ENCODE measurements at regions not wholly inside any gene's neighbourhood (a gene's known extent, or its start where the extent isn't known, plus 50 kb on each side); places are given as distances from the start of the nearest gene placed in this dataset.

DNA sequence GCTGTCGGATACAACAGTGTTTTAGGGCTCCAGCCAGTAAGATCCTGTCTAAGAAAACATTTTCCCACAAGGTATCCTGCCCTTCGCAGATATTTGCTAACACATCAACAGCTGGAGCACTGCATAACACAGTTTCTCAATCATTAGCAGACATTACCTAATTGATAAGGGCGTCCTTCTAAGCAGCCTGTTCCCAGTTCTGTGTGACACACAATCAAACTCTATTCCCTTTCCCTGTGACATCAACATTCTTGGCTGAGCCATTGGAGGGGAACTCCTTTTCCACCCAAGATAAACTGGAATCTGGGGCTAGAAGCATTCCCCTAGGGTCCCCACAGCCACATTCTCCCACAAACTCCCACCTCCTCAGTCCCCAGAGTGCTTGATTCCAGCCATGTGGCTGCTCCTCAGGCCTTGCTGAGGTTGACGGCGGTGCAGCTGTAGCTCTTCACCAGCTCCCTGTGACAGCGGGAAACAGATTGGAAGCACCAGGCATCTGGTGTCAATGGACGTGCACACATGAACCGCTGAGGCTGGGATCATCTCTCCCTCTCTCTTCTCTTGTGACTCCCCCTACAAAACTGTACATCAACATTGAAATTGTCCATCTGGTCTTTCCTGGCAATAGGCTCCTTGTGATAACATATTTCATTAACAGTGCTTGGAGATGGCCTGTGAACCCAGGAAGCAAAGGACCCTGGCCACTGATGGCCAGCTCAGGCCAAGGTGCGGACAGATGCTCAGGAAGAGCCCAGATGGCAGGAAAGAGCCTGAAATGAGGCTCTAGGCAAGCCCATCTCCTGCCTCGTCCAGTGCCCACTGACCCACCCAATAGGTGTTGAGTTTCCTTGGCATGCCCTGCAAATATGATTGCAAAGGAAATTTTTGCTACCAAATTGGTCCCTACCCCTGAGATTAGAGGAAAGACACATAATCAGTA lies 131.1 kb upstream of the TBX20 start:
- no peak for DNase-seq

DNA sequence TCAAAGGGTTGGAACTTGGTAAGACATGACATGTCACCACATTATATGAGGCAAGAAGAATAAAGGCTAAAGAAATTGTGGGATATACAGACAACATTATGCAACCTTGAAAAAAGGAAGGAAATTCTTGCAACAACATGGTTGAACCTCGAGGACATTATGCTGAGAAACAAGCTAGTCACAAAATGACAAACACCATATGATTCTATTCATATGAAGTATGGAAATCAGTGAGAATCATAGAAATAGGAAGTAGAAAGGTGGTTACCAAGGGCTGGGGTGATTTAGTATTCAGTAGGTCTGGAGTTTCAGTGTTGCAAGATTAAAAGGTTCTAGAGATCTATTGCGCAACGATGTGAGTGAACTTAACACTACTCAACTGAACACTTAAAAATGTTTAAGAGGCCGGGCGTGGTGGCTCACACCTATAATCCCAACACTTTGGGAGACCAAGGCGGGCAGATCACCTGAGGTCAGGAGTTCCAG lies 126.9 kb upstream of the TBX20 start:
- DNase-seq: no peak

DNA sequence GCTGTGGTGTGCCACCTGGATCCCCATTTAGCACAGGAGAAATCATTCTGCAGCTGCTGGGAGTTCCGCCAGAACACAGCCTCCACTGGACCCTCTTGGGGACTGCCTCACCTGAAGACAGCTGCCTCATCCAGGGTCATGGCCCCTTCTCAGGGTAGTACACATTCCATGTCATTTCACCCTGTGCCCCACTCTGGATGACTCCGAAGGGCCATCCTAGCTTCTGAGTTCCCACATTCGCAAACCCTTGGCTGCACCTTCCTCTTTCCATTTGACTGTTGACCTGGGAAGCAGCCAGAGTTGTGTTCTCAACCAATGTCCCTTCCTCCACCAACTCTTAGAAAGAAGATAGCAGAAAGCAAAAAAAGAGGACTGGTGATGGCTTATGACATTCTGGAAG lies 125.6 kb upstream of the TBX20 start:
- DNase-seq: no peak

DNA sequence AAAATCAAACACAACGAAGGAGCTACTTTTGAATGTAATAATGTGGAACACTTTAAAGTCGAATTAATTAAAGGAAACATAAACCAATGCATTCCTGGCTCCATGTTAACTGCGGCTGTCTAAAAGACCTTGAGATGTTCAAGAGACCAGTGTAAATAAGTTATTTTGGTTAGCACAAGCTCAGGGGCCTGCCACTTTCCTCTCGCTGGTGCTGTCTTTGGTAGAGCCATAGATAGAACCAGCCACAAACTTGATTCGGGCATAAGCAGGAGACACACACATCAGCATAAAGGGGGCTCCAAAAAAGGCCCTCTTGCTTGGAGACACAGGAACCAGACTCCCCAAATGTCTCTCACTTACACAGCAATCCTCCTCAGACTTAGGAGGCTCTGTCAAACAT lies 121.6 kb upstream of the TBX20 start:
- DNase-seq: no peak

DNA sequence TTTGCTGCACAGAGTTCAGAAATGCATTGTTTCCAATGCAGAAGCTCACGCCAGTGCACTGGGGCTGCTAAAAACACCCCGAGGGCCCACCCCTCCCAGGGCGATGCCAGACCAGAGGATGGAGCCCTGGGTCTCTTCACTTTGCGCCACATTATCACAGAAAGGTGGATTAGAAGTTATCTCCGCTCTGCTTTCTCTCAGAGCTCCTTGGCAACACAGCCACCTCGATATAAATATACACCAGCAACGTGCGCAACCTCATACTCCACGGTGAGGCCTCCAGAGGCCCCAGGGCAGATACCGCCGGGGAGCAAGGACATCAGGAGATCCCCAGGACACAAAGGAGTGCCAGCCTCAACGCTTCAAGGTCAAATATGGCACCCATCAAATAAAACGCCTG lies 121.0 kb upstream of the TBX20 start:
- no peak for DNase-seq

DNA sequence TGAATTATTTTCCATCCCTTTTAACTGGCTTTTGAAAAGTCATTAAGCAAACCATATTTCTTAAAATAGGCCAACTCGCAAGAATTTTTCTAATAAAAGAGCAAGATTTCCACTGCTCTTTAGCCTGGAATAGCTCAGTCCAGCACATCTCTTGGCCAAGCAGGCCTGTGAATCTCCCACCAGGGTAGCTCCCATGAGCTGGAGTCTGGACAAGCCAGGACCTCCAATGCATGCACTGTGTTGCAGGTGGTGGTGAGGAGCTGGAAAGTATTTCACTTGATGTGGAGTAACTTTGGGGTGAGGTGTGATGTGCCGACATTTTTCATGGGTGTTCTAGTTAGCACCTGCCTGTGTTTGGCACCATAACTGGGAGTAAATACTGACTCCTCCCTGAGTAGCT lies 117.3 kb upstream of the TBX20 start:
- DNase-seq: no peak

DNA sequence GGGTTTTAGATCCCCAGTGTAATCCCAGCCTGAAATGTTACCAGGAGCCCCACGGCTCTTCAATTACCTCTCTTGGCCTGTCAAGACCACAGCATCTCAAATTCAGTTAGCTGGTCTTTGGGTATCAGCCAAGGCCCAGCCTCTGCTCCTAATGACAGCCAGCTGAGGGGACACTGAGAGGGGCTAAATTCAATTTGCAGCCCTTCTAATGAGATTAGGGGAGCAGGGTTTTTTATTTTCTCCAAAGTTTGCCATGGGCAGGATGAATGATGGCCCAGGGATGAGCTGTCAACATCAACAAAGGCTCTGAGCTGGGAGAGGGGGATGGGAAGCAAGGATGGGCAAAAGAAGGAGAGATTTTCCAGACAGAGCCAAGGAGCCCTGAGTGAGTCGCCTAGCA lies 116.8 kb upstream of the TBX20 start:
- DNase-seq: no peak

DNA sequence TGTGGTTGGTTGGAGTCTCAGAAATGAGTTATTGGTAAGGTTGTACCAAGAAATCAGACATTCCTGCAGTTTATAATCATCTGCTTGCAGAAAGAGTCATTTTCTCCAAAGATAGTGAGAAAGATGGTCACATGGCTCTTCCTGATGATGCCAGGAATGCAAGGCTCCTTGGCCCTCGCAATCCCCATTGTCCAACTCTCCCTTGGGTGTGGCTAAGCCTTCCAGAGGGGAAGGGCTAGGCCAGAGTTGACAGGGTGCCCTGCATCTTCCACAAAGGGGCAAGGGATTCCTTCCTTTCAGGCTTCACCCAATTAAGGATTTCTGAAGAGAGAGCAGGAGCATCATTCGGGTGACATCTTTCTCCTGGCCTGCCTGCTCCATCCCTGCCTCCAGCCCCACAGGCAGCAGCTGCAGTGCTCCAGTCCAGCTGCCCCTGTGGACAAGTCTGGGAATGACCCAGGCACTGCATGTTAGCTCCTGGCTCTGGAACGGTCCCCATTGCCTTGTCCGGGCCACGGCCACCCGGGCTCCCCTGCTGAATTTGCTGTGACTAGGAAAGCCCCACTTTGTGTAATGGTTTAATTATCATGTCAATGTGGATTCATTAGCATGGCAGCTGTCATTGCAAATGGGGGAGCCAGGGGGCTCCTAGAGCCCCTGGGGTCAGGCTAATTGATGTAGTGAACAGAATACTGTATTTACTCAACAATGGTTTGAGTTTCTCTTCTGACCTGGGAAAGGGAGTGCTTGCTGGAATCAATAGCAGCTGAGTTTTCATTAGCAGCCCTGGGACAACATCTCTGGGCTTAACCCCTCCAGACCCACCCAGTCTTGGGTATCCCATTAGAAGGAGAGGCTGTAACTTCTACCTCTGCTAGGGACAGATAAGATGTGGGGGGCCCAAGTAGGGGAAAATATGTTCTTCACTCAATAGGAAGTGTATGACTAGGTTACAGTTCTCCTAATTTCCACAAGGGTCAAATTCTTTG lies 112.6 kb upstream of the TBX20 start:
- no peak for DNase-seq

DNA sequence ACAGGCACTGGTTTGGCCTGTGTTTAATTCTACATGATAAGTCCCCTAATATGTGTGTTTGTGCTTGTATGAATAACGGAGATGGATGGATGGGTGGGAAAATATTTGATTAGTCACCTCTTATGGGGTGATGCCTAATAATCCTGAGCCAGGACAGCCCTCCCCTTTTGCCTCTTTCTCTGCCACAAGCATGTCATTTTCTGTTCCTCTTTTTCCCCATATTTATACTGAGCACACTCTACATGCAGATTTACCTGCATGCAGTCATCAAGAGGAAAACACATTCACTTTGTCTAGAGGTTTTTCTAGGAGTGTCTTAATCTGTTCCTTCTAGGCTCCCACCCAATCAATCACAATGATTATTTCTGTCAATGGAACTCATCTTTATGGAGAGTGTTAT lies 111.6 kb upstream of the TBX20 start:
- no peak for DNase-seq

DNA sequence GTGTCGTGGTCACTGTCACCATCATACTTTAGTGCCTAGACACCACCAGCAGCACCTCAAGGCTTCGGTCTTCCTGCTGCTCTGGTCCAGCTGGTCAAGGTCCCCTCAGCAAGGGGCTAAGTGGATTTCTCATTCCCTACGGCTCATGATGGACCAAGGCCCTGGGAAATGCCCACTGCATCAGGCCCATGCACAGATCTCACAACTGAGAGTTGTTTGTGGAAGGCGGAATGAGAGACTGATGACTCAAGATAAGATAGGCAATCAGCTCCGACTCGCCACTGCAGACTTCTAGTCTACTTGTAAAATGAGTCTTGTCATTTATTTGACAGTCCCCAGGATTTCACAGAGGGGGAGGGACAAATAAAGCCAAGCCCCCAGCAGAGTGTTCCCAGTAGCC lies 108.4 kb upstream of the TBX20 start:
- DNase-seq: no peak

DNA sequence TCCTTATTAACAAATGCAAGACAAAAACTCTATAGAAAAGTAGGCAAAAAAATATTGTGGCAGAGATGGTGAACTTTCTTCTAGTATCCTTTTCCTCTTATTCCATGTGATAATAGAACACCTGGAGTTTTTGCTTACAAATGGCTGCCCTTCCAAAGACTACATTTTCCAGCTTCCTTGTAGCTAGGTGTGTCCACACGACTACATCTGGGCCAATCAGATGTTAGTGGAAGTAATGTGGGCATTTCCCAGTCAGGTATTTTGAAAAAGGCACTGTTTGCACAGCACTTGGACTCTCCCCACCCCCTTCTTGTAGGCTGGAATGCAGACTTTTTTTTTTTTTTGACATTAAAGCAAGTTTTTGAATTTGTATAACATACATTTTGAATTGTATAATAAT lies 105.5 kb upstream of the TBX20 start:
- DNase-seq: no peak

DNA sequence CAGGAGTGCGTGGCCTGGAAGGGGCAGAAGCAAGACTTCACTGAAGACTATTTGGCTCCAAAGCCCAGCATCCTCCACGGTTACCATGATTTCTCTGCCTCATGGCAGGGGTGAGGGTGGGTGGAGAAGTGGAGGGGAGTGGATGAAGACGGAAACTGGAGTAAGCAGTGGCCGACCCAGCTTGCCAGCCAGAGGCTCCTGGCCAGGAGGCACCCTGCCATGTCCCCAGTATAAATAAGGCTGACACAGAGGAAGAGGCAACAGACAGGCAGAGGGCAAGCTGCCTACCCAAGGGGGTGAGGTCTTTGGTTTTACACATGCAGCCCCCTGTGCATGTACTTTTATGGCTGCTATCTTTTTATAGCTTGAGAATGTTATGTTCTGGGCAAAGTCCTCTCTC lies 102.6 kb upstream of the TBX20 start:
- DNase-seq: no peak

DNA sequence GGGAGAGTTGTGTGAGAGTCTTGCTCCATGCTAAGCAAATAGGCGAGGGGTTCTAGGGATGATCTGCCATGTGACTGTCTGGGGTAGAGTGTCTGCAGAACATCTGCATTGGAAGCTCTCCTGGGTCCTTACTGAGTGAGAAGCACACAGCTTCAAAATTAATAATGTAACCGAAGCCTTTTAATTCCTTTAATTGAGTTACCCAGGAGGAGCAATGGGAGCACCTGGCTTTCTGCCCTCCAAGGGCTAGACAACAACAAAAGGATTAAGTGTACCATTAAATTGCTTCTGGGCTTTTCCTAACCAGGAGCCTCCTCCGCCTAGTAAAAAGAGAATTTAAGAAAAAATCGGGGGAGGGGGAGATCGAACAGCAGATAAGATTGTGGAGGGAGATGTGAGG lies 102.0 kb upstream of the TBX20 start:
- DNase-seq: no peak

DNA sequence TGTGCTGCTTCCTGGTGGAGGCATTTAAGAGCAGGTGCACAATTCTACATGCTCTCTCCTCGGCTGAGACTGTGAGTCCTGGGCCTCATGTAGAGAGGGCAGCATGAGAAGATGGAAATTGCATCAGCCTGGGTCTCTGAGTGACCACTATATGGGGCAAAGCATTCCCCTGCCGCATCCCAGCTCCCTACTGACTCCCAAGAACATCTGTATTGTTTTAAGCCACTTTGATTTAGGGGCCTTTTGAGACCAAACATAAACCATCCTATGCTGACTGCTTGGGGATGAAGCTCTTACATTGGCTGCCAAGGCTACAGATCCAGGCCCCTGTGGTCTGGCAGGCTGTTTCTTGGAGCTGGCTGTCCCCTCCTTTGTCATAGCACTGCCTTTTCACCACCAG lies 101.3 kb upstream of the TBX20 start:
- DNase-seq: no peak

DNA sequence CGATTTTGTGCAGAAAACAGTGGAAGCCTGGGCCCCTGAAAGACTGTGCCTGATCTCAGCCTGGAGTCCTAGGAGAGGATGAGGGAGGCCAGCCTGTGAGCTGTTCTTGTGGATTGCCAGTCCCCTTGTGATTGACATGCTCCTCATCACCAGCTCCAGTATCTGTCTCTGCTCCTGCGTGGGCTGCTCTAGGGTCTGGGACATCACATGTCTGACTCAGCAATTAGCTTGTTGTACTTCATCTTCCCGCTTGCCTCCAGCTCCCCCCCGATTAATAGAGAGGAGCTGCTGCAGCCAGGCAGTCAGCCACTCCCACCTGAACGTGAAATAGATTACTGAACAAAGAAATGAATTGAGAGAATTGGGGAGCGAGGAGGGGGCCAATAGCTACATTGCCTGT lies 99.6 kb upstream of the TBX20 start:
- DNase-seq: no peak

DNA sequence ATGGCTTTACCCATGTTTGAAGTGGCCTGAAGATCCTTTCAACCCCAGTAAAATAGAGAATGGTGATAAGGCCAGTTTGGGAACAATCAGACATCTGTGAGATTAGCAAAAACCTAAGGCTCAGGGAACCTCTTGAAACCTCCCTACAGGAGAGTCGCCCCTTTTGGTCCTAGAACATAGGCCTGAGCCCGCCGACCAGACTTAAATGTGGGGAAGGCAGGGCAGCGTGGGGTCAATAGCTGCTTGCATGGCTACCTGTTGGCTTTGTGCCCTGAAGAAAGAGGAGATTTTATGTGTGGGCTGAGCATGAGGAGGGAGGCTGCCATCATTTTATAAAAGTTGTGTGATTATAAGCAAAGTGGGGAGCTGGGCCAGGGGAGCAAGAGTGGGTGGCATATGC lies 97.6 kb upstream of the TBX20 start:
- no peak for DNase-seq

DNA sequence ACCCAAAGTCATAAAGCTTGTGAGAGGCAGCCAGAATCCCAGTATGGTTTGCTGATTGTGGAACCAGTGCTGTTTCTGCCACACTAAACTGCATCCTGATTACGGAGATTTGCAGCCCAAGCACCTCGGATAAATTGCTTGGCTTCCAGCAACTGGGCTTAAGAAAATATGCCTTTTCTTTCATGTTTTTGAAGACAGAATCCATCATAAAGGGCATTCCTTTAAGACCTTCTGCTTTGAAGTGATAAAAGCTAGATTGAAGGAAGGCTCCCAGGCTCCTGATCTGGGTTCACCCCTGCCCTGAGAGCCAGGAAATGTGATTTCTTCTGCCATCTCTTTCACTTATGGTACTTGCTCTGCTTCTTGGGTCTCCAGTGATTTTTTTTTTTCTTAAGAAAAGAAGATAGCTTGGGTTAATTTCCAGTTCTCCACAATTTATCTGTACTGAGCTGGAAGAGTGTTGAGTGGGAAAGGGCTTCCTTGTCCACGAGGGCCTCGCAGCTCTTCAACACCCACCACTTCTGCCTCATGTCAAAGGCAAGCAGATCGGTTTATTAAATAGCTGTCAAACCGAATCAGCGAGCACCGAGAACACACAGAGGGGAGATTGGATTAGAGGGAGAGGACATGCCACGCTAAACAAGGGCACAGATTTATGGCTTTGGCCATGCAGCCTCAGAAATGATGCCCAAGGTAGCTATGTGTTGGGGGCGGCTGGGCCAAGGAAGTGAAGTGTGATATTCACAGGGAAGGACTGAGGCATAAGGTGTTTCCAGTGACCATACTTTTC lies 94.9 kb upstream of the TBX20 start:
- no peak for DNase-seq

DNA sequence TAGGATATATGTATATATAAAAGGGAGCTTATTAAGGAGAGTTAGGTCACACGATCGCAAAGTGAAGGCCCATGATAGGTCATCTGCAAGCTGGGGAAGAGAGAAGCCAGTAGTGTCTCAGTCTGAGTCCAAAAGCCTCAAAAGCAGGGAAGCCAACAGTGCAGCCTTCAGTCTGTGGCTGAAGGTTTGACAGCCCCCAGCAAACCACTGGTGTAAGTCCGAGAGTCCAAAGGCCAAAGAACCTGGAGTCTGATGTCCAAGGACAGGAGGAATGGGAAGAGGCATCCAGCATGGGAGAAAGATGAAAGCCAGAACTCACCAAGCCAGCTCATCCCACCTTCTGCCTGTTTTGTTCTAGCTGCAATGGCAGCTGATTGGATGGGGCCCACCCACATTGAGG lies 88.9 kb upstream of the TBX20 start:
- no peak for DNase-seq

DNA sequence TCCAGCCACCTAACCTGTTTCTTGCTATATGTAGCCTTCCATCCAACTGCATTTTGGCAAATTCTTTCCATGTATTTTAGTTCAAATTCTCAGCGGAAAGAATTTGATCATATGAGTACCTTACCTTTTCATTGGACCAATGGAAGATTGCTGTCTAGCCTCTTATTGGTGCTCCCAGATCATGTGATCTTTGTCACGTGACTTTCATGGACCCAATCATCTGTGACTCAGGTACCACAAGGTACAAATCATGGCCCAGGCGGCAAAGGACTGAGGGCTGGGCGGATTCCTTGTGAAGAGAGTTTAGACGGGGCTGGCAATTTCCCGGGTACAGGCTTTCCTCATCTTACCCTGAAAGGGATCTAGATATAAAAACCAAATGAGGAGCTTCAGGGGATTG lies 85.9 kb upstream of the TBX20 start:
- no peak for DNase-seq

DNA sequence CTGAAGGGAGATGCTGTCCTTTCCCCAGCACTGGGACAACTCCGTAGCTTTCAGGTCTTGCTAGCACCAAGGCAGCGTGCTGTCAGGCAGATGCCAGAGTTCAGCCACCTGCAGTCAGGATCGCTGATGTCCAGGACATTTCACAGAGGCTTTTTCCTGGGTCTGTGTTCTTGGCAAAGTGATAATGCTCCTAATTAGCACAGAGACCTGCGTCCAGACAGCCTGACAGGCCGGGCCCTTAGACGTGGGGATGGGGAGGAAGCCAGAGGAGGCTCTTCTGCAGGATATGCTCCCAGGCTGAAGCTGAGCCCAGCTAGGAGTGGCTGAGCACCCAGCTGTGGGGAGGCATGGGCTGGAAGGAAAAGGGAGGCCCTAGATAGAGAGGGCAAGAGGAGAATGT lies 82.5 kb upstream of the TBX20 start:
- DNase-seq: no peak

DNA sequence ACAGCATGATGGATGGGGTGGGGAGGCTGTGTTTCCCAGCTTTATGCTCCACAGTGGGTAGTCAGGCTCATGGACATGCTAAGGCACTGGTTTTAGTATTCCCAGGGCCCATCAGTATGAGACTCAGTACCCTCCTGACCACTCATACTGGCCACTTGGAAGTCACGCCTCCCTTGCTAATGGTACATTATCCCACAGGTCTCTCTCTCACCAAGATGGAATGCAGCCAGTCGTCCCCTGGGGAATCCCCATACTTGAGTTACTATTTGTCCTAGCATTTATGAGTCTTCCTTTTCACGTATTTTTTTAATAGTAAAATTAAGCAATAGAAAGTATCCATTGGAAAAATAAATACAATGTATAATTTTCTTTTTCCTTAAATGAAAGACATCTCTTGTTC lies 80.6 kb upstream of the TBX20 start:
- DNase-seq: no peak

DNA sequence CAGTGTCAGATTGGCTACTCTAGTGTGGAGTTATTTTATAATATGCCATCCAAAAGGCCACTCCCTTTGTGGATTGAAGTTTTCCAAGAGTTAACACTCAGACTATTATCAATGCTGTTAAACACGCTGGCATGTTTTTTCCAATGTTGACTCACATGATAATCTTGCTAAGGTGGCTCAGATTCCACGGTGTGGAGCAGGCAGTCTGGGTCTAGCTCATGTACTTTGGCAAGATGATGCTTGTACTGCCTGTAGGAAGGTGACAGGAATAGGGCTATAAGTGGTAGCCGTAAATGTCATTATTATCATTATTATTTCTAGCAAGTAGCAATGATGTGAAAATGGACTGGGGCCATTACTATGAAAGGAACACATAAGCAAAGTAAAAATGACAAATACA lies 79.4 kb upstream of the TBX20 start:
- no peak for DNase-seq
